H1 (cell line): ENCODE measurements at regions not wholly inside any gene's neighbourhood (a gene's known extent, or its start where the extent isn't known, plus 50 kb on each side); places are given as distances from the start of the nearest gene placed in this dataset.

ENCODE experiments used
- CTCF ChIA-PET: fragments of 300-600 bp; sonication (Branson Sonifier 250); formaldehyde crosslinking; loops from one replicate; lab custom pipeline; 2021; ENCODE audit not compliant: partially characterized antibody; lab: Charles Lee
- POLR2A ChIA-PET: fragments of 300-600 bp; sonication (Branson Sonifier 250); formaldehyde crosslinking; loops from one replicate; lab custom pipeline; 2021; ENCODE audit warnings: inconsistent platforms; ENCODE audit not compliant: partially characterized antibody; lab: Charles Lee
- DNase-seq, 2 experiments: peaks; one replicate each; pipeline versions ENCODE4 v3.0.0 to v3.0.0-alpha.2; 2010 to 2022; ENCODE audit warnings: low spot score in 2 of 2, low read depth in 1 of 2, mixed read lengths in 1 of 2
- FAIRE-seq: peaks from 2 replicates; lab custom pipeline; 2011; peaks lifted over from hg19 to GRCh38; lab: Jason Lieb, UNC
- H2AFZ ChIP-seq: 2 replicates; pipeline ENCODE4 v1.8.1; 2012; ENCODE audit warnings: low read length, inconsistent platforms
- H2AK5ac ChIP-seq: 2 replicates; pipeline ENCODE4 v1.6.1; 2013; ENCODE audit warnings: low read depth, low read length
- H2BK120ac ChIP-seq: replicated peaks from 2 replicates; pipeline ENCODE3; 2013; ENCODE audit warnings: low read depth, low read length, inconsistent platforms
- H2BK12ac ChIP-seq: 2 replicates; pipeline ENCODE4 v1.6.1; 2013; ENCODE audit warnings: low read depth, low read length
- H2BK15ac ChIP-seq: 2 replicates; pipeline ENCODE4 v1.6.1; 2013; ENCODE audit warnings: low read length
- H2BK20ac ChIP-seq: 2 replicates; pipeline ENCODE4 v1.6.1; 2013; ENCODE audit warnings: low read length
- H2BK5ac ChIP-seq: 2 replicates; pipeline ENCODE4 v1.6.1; 2013; ENCODE audit warnings: low read depth, low read length
- H3K14ac ChIP-seq: 2 replicates; pipeline ENCODE4 v1.6.1; 2013; ENCODE audit warnings: inconsistent platforms; ENCODE audit not compliant: insufficient read length
- H3K18ac ChIP-seq: 2 replicates; pipeline ENCODE4 v1.6.1; 2013; ENCODE audit warnings: low read length; ENCODE audit errors: extremely low read depth
- H3K23ac ChIP-seq: 2 replicates; pipeline ENCODE4 v1.6.1; 2013; ENCODE audit warnings: inconsistent platforms; ENCODE audit not compliant: insufficient read length
- H3K23me2 ChIP-seq: 2 replicates; pipeline ENCODE4 v1.6.1; 2013; ENCODE audit warnings: low read depth, low read length
- H3K27ac ChIP-seq: 2 replicates; pipeline ENCODE4 v1.6.1; 2011; ENCODE audit warnings: low read depth, low read length, inconsistent platforms
- H3K27me3 ChIP-seq, 4 experiments: replicated peaks in 1 of 4; 1 replicate in 1 of 4; 2 replicates in 3 of 4; pipeline versions ENCODE4 v1.6.1 to v1.8.1; 2011 to 2013; ENCODE audit warnings: low read length in 3 of 4, mild to moderate bottlenecking in 3 of 4, inconsistent platforms in 2 of 4, mixed read lengths in 2 of 4, moderate library complexity in 1 of 4; ENCODE audit not compliant: control insufficient read depth in 3 of 4, insufficient read depth in 3 of 4; ENCODE audit errors: extremely low read depth in 1 of 4
- H3K36me3 ChIP-seq, 4 experiments: 2 replicates each; pipeline versions ENCODE4 v1.6.1 to v1.8.1; 2011 to 2013; ENCODE audit warnings: mild to moderate bottlenecking in 4 of 4, low read length in 3 of 4, moderate library complexity in 2 of 4, control low read depth in 1 of 4, inconsistent platforms in 1 of 4; ENCODE audit not compliant: insufficient read depth in 4 of 4, control insufficient read depth in 2 of 4
- H3K4ac ChIP-seq: replicated peaks from 2 replicates; pipeline ENCODE3; 2013; ENCODE audit warnings: low read length, low read depth, mixed read lengths, inconsistent platforms; ENCODE audit not compliant: insufficient read length
- H3K4me1 ChIP-seq, 4 experiments: replicated peaks in 1 of 4; 1 replicate in 1 of 4; 2 replicates in 3 of 4; pipeline versions ENCODE4 v1.6.1 to v1.8.1; 2011 to 2013; ENCODE audit warnings: low read length in 3 of 4, inconsistent platforms in 2 of 4, mixed read lengths in 1 of 4; ENCODE audit not compliant: insufficient read depth in 4 of 4, control insufficient read depth in 3 of 4
- H3K4me2 ChIP-seq, 2 experiments: 2 replicates each; pipeline versions ENCODE4 v1.6.1 to v1.8.1; 2011 to 2013; ENCODE audit warnings: low read depth in 2 of 2, low read length in 2 of 2, control low read depth in 1 of 2, inconsistent platforms in 1 of 2, mild to moderate bottlenecking in 1 of 2; ENCODE audit not compliant: insufficient read depth in 1 of 2
- H3K4me3 ChIP-seq, 4 experiments: fragments of 200-600, 300-600 bp in 1 of 4; sonication (generic), shearing (Covaris generic), sonication (Bioruptor Twin) in 1 of 4; 2 replicates each; pipeline versions ENCODE4 v1.5.1 to v1.8.1; 2011 to 2016; ENCODE audit warnings: low read length in 4 of 4, low read depth in 3 of 4, control low read depth in 2 of 4, inconsistent platforms in 2 of 4, mild to moderate bottlenecking in 2 of 4, mixed read lengths in 1 of 4, moderate library complexity in 1 of 4; ENCODE audit not compliant: insufficient read depth in 2 of 4; ENCODE audit errors: extremely low read depth in 1 of 4
- H3K56ac ChIP-seq: replicated peaks from 2 replicates; pipeline ENCODE3; 2013; ENCODE audit warnings: low read depth, mild to moderate bottlenecking, mixed read lengths, low read length, inconsistent platforms; ENCODE audit not compliant: insufficient read length
- H3K79me1 ChIP-seq: 2 replicates; pipeline ENCODE4 v1.6.1; 2013; ENCODE audit warnings: low read depth, low read length, control low read depth
- H3K79me2 ChIP-seq, 2 experiments: 2 replicates each; pipeline versions ENCODE4 v1.6.1 to v1.8.1; 2012 to 2013; ENCODE audit warnings: low read length in 2 of 2, mild to moderate bottlenecking in 2 of 2, inconsistent platforms in 1 of 2; ENCODE audit not compliant: insufficient read depth in 2 of 2, control insufficient read depth in 1 of 2
- H3K9ac ChIP-seq, 4 experiments: replicated peaks in 1 of 4; 1 replicate in 1 of 4; 2 replicates in 3 of 4; pipeline versions ENCODE4 v1.6.1 to v1.8.1; 2011 to 2013; ENCODE audit warnings: low read depth in 3 of 4, low read length in 3 of 4, control low read depth in 2 of 4, mild to moderate bottlenecking in 2 of 4, moderate library complexity in 2 of 4, inconsistent platforms in 1 of 4; ENCODE audit errors: extremely low read depth in 1 of 4
- H3K9me3 ChIP-seq, 2 experiments: 2 replicates each; pipeline versions ENCODE4 v1.6.1 to v1.8.1; 2012 to 2013; ENCODE audit warnings: mild to moderate bottlenecking in 2 of 2, moderate library complexity in 2 of 2, control low read depth in 1 of 2, inconsistent platforms in 1 of 2, low read depth in 1 of 2, low read length in 1 of 2, mixed read lengths in 1 of 2; ENCODE audit not compliant: insufficient read depth in 2 of 2
- H4K20me1 ChIP-seq, 2 experiments: replicated peaks in 1 of 2; 2 replicates each; pipeline versions ENCODE3 to v1.8.1; 2011 to 2013; ENCODE audit warnings: inconsistent platforms in 2 of 2, low read length in 2 of 2, mild to moderate bottlenecking in 1 of 2; ENCODE audit not compliant: insufficient read depth in 2 of 2, control insufficient read depth in 1 of 2
- H4K5ac ChIP-seq: 2 replicates; pipeline ENCODE4 v1.6.1; 2013; ENCODE audit warnings: low read length, low read depth, mixed read lengths, inconsistent platforms; ENCODE audit not compliant: insufficient read length
- H4K8ac ChIP-seq: 2 replicates; pipeline ENCODE4 v1.8.0; 2013; ENCODE audit warnings: mild to moderate bottlenecking, moderate library complexity, low read length, inconsistent platforms; ENCODE audit not compliant: insufficient read depth; ENCODE audit errors: extremely low read depth
- H4K91ac ChIP-seq: replicated peaks from 2 replicates; pipeline ENCODE3; 2013; ENCODE audit warnings: low read length, mixed read lengths, inconsistent platforms; ENCODE audit not compliant: insufficient read length
- CEBPB ChIP-seq: IDR thresholded peaks from 2 replicates; pipeline ENCODE4 v1.6.1; 2012; ENCODE audit warnings: low read depth, low read length
- FOSL1 ChIP-seq: IDR thresholded peaks from 2 replicates; pipeline ENCODE4 v1.6.1; 2011; ENCODE audit warnings: mild to moderate bottlenecking, low read depth, low read length, moderate library complexity; ENCODE audit not compliant: insufficient read depth
- HDAC2 ChIP-seq, 2 experiments: fragments of 300-600 bp in 1 of 2; sonication (generic) in 1 of 2; IDR thresholded peaks; 2 replicates each; pipeline ENCODE4 v1.6.1; 2011 to 2012; ENCODE audit warnings: low read depth in 2 of 2, low read length in 2 of 2, mild to moderate bottlenecking in 2 of 2, moderate library complexity in 2 of 2, borderline replicate concordance in 1 of 2, inconsistent platforms in 1 of 2
- HDAC6 ChIP-seq: IDR thresholded peaks from one replicate; pipeline ENCODE4 v1.7.1; 2012; ENCODE audit warnings: low read depth, mild to moderate bottlenecking, inconsistent platforms, low read length, moderate library complexity
- MAX ChIP-seq: IDR thresholded peaks from 2 replicates; pipeline ENCODE4 v1.6.1; 2012; ENCODE audit warnings: inconsistent platforms
- POU5F1 ChIP-seq: IDR thresholded peaks from 2 replicates; pipeline ENCODE4 v1.6.1; 2011; ENCODE audit warnings: low read depth, mild to moderate bottlenecking, low read length, moderate library complexity
- RNF2 ChIP-seq: fragments of 200-900, 300-1000 bp; sonication (generic); IDR thresholded peaks from 2 replicates; pipeline ENCODE4 v1.7.1; 2016; ENCODE audit warnings: borderline replicate concordance, low read depth, mild to moderate bottlenecking, antibody characterized with exemption, low read length; ENCODE audit not compliant: poor library complexity, severe bottlenecking; ENCODE audit errors: missing control alignments
- TBP ChIP-seq: IDR thresholded peaks from 2 replicates; pipeline ENCODE4 v1.6.1; 2011; ENCODE audit warnings: low read depth, low read length, improper control_type of control experiment
- WGBS, 2 experiments: shearing (Covaris generic) in 1 of 2; methylation state at CpG; one replicate each; pipeline versions ENCODE4 v1.1.6 to v1.1.7; 2013 to 2015; ENCODE audit warnings: low lambda C conversion rate in 2 of 2, mixed read lengths in 2 of 2, inconsistent platforms in 1 of 2, low coverage in 1 of 2, missing lambda C conversion rate in 1 of 2; ENCODE audit not compliant: insufficient replicate concordance in 2 of 2, insufficient coverage in 1 of 2, insufficient read length in 1 of 2; ENCODE audit errors: extremely low coverage in 1 of 2, missing lambda C conversion rate in 1 of 2; 5-methylcytosine and 5-hydroxymethylcytosine counted together
- TF ChIP-seq, protein P1 (sequence below), 3 experiments: IDR thresholded peaks; 1 replicate in 2 of 3; 2 replicates in 1 of 3; pipeline versions ENCODE4 v1.5.1 to v1.6.1; 2011; ENCODE audit warnings: low read length in 3 of 3, mild to moderate bottlenecking in 3 of 3, inconsistent platforms in 2 of 3, low read depth in 1 of 3, moderate library complexity in 1 of 3; ENCODE audit not compliant: insufficient read depth in 1 of 3; ENCODE audit errors: control extremely low read depth in 1 of 3
- TF ChIP-seq, protein P2 (sequence below): IDR thresholded peaks from 2 replicates; pipeline ENCODE4 v1.6.1; 2011; ENCODE audit warnings: low read length, improper control_type of control experiment

DNA sequence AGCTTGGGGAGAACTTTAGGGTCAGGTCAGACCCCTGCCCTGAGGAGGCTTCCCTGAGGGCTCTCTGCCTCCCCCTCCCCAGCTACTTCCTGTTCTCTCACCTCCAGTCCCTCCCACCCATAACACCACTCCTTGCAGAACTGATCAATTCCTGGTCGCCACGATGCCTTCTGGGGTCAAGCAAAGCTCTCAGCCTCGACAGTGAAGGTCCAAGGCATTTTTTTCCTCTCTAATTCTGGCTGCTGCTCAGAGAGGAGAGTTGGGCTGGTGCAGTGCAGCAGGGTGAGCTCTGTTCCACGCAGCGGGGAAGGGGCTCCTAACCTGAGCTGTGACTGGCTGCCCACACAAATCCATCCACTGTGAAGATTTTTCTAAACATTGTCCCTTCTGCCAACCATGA is 628.4 kb downstream of the BRD1 start:
- Histone ChIP-seq H3K14ac (no peak overlapping the region), H3K9ac (no peak overlapping the region), H3K4me1 (peaks cover 3 to 11% (median 5%) of the 10 kb centered on the region in 4 experiments; a peak in 6 of 7 replicates), H4K8ac (no peak overlapping the region), H2BK120ac (no peak overlapping the region), H2AFZ (no peak overlapping the region), H3K23me2 (no peaks in the 10 kb centered on the region), H3K4me3 (no peak overlapping the region), H3K36me3 (no peaks in the 10 kb centered on the region), H2BK5ac (no peak overlapping the region), H3K27me3 (no peaks in the 10 kb centered on the region), H4K91ac (peak overlapping the region; percentile 81), H3K56ac (no peak overlapping the region), H3K23ac (no peak overlapping the region), H2BK20ac (no peak overlapping the region), H3K4me2 (no peak overlapping the region), H2AK5ac (no peak overlapping the region), H2BK12ac (no peak overlapping the region), H3K18ac (no peak overlapping the region), H3K79me2 (no peaks in the 10 kb centered on the region), H3K9me3 (no peaks in the 10 kb centered on the region), H4K5ac (no peak overlapping the region), H4K20me1 (no peaks in the 10 kb centered on the region), H2BK15ac (no peak overlapping the region; the same call in 1 of the 2 replicates), H3K79me1 (no peaks in the 10 kb centered on the region), H3K27ac (no peak overlapping the region), H3K4ac (no peak overlapping the region)
- ChIA-PET CTCF (interaction anchor here (1.1 to 1.9 kb wide), 2 partner anchors 9 to 67 kb away, joined by 3 to 4 read pairs; no protein-coding TSS in a partner anchor), POLR2A (no interaction called here)
- FAIRE-seq = no peak
- WGBS, 2 experiments = 87% methylated on average over 5 of the region's 5 CpGs; no CpG with 5 or more reads in 1 of the 2 experiments
- DNase-seq = no peak
- TF ChIP-seq HDAC6 = no peak
- no peak for TF ChIP-seq CEBPB
- TF ChIP-seq POU5F1 = no peak
- no peak for TF ChIP-seq HDAC2 (IDR thresholded peaks at IDR 0.05; ENCODE audit: borderline replicate concordance in 1 of 2, low read depth in 2 of 2, low read length in 2 of 2)
- no peak for TF ChIP-seq RNF2
- no peak for TF ChIP-seq TBP
- TF ChIP-seq, protein P1, sequence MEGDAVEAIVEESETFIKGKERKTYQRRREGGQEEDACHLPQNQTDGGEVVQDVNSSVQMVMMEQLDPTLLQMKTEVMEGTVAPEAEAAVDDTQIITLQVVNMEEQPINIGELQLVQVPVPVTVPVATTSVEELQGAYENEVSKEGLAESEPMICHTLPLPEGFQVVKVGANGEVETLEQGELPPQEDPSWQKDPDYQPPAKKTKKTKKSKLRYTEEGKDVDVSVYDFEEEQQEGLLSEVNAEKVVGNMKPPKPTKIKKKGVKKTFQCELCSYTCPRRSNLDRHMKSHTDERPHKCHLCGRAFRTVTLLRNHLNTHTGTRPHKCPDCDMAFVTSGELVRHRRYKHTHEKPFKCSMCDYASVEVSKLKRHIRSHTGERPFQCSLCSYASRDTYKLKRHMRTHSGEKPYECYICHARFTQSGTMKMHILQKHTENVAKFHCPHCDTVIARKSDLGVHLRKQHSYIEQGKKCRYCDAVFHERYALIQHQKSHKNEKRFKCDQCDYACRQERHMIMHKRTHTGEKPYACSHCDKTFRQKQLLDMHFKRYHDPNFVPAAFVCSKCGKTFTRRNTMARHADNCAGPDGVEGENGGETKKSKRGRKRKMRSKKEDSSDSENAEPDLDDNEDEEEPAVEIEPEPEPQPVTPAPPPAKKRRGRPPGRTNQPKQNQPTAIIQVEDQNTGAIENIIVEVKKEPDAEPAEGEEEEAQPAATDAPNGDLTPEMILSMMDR (IDR thresholded peaks at IDR 0.05; ENCODE audit: control extremely low read depth in 1 of 3, insufficient read depth in 1 of 3, low read depth in 1 of 3, low read length in 3 of 3) = no peak
- no peak for TF ChIP-seq FOSL1
- TF ChIP-seq MAX = no peak
- TF ChIP-seq, protein P2, sequence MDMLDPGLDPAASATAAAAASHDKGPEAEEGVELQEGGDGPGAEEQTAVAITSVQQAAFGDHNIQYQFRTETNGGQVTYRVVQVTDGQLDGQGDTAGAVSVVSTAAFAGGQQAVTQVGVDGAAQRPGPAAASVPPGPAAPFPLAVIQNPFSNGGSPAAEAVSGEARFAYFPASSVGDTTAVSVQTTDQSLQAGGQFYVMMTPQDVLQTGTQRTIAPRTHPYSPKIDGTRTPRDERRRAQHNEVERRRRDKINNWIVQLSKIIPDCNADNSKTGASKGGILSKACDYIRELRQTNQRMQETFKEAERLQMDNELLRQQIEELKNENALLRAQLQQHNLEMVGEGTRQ = no peak
